Activated T-helper 1 cell treated with anti-CD3 and anti-CD28 coated beads, Interleukin-2, amount 50 U/mL, for 16 hours (primary cell): ENCODE measurements at regions not wholly inside any gene's neighbourhood (a gene's known extent, or its start where the extent isn't known, plus 50 kb on each side); places are given as distances from the start of the nearest gene placed in this dataset.

ENCODE experiments used
- DNase-seq, 2 donors: peaks; one replicate each; pipeline ENCODE4 v3.0.0-alpha.2; 2020; ENCODE audit warnings: low read depth in 1 of 2, low spot score in 1 of 2

DNA sequence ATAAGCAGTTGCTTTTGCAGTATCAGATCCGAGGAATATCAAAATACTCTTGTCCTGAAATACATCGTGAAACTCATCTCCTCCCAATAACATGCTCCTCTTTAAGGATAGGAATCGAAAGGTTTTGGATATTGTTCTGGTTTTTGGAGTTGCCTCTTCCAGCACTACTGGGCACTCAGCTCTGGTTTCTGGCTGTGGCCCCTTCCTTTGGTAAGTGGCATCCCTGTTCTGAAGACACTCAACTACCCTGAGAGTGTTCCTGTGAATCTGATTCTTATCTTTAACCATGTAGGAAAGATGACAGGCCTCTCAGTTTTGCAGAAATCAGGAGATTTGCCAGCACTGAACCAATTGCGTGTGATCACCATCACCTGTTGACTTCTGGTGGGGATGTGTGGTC lies 327.5 kb upstream of the TBL1XR1 start:
- no peak for DNase-seq

DNA sequence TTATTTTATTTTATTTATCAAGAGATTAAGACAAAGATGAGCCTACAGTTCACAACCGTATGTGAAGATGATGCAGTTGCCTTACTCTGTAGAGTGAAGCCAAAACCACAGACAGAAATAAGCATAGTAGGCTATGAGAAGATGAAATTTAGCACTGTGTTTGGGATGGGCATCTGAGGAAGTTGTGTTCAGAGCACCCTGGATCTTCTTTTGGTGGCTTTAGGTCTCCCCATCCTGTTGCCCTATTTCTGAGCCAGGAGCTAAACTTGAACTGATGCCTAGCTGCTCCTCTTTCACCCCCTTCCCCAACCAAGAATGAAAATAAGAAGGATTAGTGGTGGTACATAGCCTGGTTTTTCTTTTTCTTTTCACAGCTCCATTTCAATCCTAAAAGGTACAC lies 328.1 kb upstream of the TBL1XR1 start:
- no peak for DNase-seq

DNA sequence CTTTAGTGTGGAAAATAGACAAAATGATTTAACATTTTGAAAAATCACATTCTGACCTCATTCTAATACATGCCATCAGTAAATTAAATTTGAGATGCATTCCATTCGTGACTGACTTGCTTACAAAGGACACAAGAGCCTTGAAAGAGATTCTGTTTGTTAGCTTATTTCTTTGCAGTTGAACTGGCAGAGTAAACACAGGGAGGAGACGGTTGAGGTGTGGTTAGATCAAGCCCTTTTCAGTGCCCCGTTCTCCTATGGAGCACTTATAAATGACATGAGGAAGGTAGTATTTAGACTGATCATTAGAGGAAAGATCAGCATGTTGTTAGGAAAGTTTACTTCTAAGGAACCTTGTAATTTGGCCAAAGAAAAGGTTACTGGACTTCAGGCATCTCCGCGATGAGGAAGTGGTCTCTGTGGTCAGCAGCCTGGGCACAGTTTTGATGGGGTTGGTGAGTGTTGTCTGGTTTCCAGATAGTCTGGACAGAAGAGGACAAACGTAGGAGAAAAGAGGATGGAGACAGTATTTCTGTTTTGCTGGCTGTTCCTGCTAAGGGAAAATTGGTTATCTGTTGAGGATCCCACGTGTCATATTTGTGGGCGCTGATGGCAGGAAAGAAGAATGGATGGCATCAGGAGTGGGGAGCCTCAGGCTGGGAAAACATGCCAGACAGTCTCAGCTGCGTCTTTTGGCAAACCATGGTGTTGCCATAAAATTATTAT lies 328.9 kb upstream of the TBL1XR1 start:
- no peak for DNase-seq

DNA sequence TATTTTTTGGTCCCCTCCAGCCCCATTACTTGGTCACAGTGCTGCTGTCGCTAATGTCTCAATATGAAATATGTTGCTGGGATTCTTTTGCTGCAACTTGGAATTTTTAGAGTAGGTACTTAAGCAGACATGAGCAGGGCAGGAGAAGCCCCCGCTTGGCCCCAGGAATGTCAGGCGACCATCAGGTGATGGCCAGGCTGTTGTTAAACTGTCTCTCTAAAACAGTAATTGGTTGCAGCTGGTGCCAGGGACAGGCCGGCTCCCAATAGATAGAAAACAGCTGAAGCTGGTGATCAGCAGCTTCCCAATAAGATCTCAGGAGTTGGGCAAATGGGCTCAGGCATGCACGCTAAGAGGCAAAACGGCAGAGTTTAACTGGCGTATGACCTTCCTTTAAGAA lies 329.9 kb upstream of the TBL1XR1 start:
- no peak for DNase-seq

DNA sequence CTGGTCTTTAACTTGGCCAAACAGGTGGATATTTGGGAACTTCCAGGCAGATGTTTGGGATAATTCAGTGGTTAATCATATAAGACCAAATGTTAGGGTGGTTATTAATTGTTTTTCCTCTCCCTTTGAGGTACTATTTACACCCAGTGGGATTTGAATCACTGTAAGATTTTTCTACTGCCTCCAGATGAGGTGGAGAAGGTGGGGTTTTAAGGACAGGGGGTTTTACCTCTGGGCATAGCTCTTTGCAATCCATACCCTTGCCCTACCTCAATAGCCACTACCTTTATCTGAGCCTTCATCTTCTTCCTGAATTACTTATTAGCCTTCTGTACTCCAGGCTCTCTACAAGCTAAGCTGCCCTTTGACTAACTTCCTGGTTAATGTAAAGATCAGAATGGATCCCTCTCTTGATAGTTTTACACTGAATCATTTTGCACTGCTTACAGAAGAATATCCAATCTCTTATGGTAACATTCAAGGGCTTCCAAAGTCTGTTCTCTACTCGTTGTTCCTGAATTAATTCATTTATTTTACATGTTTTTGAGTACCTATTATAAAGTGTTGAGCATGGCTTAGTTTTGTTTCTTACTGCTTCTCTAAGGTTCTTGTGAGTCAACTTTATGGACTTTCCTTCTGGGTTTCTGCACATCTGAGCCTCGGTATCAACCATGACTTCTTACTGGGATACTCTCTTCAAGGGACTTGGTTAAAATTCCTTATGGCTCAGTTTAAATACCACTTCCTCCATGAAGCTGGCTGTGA lies 331.2 kb upstream of the TBL1XR1 start:
- DNase-seq, result no peak

DNA sequence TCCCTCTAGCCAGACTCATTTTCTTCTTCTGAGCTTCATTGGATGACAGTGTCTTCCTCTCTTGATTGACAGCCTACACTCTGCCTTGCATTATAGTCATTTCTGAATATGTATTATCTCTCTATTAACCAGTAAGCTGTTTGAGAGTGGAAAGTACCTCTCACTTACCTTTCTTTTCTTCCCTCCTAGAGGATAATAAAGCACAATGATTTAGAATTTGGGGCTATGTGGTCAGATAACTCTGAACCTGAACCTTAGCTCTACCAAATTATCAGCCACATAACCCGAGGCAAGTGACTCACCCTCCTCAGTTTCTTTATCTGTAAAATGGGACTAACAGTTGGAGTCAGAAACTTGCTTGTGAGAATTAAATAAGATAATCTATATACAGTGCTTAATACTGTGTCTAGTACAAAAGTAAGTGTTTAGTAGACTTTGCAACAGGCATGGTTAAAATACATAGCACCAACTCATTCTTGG lies 331.8 kb upstream of the TBL1XR1 start:
- no peak for DNase-seq

DNA sequence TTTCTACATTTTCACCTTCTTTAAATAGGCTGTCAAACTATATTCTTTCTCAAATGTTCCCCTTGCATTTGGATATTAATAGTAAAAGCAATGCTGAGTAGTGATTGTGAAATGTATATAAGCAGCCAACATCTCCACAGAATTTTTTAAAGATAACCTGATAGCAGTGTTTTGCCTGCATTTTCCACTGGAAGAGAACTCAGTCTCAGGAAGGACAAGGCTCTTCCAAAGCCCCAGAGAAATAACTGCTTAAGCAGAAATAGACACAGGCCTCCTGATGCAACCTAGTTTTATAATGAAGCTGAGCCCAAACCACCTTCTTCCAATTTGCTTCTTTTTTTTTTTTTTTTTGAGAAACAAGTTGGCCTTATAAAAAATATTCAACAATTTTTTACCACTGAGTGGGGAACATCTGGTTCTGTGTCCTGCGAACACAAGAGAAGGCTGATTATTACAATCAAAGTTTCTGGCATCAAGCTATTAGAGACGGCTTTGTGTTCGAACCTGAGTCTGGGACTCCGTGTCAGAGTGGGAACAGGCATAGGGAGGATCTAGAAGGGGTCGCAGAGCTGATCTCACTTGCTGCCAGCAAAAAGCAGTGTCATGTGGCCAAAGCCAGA lies 332.5 kb upstream of the TBL1XR1 start:
- no peak for DNase-seq

DNA sequence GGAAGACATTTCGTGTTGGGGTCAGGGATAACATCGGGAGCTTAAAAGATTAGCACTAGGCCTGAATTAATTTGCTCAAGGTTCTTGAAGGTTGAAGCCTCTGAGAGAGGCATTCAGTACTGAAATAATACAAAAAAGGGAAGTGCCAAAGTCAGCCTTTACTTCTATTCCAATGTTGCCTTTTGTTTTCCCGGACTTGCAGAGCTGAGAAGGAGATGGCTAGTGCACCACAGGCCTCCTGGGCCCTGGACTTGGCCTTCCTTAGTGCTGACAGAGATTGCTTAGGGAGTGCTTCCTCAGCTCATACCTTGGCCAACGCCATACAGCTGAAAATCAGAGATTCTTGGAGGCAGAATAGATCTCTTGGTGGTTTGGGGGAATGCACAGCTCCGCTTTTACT lies 333.6 kb upstream of the TBL1XR1 start:
- no peak for DNase-seq

DNA sequence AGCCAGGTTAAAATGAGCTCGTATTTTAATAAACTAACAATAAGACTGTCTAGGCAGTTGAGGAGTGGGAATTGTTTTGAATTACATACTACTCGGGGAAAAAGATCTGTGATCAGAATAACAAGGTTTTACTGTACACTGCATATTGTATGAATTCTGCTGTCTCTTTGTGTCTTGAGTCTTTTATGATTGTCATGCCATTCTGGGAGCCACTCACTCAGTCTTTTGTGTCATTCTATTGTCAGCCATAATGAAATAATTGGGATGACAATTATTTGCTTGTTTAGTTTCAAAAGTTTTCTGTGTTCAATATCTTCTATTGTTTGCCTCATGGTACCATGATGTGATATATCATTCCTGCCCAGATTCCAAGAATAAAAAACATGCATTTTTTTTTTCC lies 339.6 kb upstream of the TBL1XR1 start:
- DNase-seq, result no peak

DNA sequence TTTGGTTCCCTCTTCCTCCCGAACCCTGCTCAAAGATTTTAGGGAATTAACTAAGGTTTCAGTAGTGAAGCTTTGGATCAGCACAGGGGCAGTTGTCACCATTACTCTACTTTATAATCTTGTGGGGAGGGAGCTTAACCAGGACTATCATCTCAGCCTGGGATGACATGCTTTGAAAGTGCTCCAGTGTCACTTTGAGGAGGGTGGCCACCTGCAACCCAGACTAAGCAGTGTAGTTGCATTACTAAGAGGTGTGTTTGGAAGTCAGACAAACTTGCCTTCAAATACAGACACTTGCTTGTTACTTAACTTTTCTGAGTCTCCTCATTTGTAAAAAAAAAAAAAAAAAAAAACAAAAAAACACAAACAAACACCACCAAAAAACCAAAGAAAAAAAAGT lies 340.3 kb upstream of the TBL1XR1 start:
- no peak for DNase-seq

DNA sequence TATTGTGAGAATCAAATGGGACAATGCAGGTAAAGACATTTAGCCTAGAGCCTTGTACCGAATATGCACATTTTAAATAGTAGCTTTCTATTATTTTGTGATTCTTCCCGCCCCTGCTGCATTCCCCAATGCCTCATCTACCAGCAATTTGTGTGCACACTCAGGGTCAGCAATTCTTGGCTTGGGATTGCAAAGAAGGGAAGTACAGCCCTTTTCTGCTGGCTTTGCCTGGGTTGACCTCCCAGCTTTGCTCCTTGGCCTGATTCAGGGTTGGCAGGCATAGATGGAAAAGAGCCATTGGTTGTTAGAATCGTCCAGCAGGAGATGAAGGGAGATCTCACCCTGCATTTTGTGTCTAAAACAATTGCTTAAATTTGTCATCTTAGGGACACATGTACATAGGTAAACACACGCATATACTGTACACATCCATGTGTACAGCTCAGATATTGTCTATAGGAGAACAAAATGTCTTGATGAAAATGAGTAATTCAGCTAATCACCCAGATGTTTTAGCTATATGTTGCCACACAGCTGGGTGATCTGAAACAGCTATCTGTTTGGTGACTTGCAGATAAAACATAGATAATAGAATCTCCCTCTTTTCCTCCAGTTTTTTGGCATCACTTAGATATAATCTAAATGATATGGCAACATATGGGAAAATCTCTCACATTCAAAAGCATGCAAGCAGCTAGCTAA lies 340.9 kb upstream of the TBL1XR1 start:
- no peak for DNase-seq

DNA sequence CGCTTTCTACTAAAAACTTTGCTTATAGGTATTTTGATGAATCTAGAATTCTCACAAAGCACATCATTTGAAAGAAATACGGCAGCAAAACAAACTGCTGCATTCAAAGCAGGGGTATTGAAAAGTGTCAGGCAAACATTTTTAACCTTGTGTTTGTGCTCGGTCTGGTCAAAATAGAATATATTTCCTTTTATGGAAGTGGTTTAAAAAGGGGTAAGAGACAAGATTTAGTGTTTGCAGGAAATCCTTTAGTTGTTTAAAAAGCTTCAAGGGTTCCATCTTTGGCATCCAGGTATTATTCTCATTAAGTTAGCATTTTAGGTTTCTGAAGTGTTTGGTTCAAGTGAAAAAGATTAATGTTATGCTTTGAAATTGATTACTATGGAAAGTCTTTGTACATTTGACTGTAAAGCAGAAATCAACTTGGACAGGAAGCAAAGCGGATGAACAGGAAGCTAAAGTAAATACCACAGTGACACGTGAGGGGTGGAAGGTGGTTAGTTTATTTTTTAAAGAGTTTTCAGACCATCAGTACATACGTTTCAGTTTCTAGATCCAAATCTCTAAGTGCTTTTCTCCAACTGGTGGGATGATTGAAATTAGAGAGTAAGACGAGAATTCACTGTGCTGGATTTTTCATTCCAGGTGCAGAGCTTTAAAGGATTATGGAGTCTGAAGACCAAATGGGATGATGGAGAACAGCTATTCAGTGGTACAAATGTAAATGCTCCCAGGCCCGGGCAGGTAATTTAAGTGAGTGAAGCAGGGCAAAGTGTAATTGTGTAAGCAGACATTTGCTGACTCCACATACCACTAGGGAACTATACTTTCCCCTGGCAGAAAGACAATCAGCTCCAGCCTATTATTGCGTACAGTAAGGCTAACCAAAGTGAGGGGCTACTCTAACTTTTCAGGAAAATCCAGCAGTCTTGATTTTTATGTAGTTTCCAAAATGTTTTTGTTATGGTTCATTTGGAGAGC lies 341.8 kb upstream of the TBL1XR1 start:
- DNase-seq, result no peak

DNA sequence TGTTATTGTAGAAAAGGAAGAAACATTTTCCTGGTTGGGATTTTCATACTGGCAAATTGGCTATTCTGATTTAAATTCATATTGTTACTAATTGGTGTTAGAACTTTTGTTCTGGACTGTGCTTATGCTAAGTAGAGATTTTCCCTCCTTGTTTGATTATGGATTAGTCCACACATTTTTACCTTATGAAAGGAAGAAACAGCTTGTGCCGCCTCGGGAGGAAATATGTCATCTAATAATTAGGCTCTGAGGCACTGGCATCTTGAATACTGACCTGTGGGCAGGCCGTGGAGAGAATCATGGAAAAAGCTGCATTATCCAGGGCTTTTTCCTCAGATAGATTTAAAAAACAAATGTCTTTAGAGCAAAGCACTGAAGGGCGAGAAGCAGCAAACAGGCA lies 344.3 kb upstream of the TBL1XR1 start:
- DNase-seq, result no peak

DNA sequence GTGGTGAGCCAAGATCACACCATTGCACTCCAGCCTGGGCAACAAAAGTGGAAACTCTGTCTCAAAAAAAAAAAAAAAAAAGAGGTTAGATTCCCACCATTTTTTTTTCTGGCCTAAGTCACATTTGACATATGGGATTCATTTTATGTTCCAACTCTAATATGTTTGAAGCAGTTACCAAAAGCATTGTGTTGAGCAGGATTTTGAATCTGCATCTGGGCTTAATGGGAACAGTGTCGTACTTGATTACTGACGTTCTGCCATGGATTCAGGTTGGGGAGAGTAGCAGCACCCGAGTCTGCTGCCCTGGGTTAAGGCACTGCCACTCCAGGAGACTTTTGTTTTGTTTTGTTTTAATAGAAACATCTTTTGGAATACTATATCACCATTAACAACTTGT lies 348.7 kb upstream of the TBL1XR1 start:
- DNase-seq, result no peak

DNA sequence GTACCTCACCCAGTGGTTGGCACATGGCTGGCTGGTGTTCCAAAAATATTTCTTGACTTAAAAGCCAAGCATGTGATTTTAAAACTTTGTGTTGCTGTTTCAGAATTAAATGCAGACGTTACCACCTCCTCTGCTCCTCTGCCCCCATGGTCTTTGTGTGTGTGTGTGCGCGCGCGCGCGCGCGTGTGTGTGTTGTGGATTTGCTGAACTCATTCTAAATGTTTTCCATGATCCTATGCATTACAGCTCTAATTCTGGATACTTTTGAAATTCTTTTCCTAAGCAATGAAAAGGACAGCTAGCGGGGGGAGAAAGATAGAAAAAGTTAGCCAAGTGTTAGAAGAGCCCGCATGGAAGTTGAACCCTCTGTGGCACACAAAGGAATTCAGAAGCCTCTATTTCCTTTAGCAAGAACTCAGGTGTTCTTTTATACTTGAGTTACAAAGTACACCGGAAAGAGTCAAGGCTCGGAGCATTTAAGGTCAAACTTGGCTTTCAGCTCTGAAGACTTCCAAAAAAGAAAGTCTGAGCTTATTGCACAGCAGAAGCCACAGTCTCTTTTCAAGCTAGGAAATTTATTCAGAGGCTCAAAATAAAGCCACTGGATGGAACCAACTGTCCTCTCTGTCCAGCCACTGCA lies 350.5 kb upstream of the TBL1XR1 start:
- no peak for DNase-seq

DNA sequence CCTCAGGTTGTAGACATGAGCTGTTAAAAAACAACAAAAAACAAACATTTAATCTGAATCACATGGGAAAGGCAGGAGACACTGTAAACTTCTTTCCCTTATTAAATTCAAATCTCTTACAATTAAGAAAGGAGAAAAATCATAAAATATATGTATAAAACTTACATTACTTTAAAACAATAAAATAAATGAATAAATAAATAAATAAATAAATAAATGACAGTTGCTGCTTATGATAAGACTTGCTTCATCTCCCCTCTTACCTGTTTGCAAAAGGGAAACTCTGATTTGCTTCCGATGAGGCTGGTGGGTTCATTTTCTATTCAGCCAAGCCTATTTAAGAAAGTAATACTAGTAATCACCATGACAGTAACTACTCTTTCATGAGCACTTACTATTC lies 353.4 kb upstream of the TBL1XR1 start:
- DNase-seq, result no peak

DNA sequence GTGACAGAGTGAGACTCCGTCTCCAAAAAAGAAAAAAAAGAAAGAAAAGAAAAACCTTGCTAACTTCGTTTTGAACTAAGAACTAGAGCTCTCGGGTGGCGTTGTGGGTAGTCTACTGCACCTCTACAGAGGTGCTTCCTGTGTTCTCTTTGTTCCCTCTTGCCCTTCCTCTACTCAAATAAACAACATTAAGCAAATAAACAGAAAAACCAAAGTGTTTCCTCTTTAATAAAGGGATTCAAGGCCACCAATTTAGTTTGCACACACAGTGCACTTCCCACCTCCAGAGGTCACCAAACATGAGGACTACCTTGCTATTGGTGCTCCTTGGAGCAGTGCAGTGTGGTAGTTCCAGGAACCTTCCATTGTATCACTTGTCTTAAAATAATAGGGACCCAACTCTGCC lies 354.2 kb upstream of the TBL1XR1 start:
- no peak for DNase-seq

DNA sequence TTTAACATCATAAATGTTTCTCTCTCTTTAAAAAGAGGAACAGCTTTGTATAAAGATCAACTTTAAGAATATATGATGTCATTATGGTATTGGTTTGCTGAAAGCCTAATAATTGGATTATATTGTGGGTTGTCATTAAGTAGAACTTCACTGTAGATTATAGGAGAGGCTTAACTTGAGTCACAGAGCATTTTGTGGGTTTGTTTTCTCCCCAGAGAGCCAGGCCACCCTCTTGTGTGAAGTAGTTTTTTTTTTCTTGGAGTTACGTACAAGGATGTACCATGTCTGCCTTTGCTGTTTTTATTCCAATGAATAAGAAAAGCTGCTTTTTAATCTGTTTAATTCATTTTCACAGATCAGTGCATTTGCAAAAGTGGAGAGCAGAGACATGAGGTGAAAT lies 354.8 kb upstream of the TBL1XR1 start:
- DNase-seq, result no peak

DNA sequence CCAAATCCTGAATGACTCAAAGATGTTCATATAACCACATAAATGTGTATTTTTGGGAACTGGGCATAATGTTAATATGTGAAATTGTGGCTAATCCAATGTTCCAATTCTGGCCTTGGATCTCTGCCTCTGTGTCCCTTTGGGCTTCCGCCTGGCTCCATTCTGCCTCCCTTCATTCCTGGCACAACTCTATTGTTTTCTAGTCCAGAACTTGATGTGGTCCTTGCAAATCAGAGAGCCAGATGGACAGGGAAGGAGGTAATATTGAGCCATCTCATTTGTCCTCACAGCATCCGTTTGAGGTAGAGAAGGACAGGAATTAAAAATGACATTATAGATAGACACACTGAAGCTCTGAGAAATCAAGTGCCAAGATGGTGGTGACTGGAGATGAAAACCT lies 355.7 kb upstream of the TBL1XR1 start:
- DNase-seq, result no peak

DNA sequence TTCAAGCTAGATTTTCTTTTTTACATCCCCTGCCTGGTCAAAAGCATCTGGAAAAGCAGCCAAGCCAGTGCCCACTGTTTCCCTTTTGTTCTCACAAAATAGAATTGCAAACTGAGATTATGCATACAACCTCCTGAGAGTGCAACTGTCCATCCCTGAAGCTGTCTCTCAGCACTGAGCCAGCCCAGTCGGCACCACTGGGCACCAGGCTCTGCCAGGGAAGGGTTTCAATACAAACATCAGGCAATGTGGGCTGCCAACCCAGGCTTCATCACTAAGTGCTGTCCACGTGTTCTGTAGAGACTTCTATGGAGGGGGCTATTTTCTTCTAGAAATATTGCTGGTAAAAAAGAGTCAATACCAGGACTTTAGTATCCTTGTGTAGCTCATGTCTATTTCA lies 356.3 kb upstream of the TBL1XR1 start:
- DNase-seq, result no peak
